ENCODE measurements at regions not wholly inside any gene's neighbourhood (a gene's known extent, or its start where the extent isn't known, plus 50 kb on each side); places are given as distances from the start of the nearest gene placed in this dataset.
"Not testable (repeated sequence)": the region's sequence is repeated elsewhere in the genome, so short reads cannot be mapped to it uniquely, and the experiment has no call there.

GRCh38 chr2:223176970-223177369, 125.0 kb downstream of the KCNE4 start:
- no peak for DNase-seq (ENCODE audit: low read depth)
- H3K4me3 ChIP-seq (ENCODE audit: low read length): no peak overlapping the region
- TF ChIP-seq CTCF (conservative IDR thresholded peaks at IDR 0.05; ENCODE audit: low read depth, low read length): no peak

GRCh38 chr2:223180463-223180862, 128.5 kb downstream of the KCNE4 start:
- DNase-seq (ENCODE audit: low read depth): no peak
- no peak for TF ChIP-seq CTCF (conservative IDR thresholded peaks at IDR 0.05; ENCODE audit: low read depth, low read length)
- no peak overlapping the region for H3K4me3 ChIP-seq (ENCODE audit: low read length)

DNA sequence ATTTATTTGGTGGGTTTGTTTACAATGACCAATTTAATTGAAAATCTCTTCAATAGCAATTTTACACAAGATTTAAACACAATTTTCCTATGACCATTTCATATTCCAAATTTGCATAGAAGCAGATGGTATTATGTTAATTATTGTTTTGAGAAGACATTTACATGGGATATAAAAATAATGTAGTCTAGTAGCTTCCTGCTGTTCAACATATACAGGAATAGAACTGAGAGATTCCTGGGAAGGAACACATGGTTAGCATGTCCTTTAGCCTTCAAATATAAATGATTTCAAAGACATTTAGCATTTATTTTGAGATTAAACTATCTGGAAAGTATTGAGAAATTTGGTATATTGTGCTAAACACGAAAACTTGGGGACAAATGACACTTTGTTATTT, 129.6 kb downstream of the KCNE4 start:
- no peak for TF ChIP-seq CTCF (conservative IDR thresholded peaks at IDR 0.05; ENCODE audit: low read depth, low read length)
- no peak overlapping the region for H3K4me3 ChIP-seq (ENCODE audit: low read length)
- no peak for DNase-seq (ENCODE audit: low read depth)

DNA sequence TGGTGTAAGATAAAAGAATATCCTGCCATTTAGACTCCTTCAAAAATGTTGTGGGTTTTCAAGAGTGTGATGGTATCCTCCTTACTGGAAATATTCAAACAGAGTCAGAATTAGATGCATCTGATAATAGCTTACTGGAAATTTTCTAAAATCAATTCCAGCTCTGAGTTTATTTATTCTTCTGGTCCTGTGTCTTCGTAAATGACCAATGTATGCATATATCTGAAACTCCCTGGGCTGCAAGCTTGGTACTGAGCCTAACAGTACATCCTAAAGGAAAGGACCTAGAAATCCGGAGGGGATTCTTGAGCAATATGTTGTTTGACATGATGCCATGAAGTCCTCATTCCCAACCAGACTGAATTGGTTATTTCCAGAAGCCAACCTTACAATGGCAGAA, 130.4 kb downstream of the KCNE4 start:
- H3K4me3 ChIP-seq (ENCODE audit: low read length): no peak overlapping the region
- no peak for TF ChIP-seq CTCF (conservative IDR thresholded peaks at IDR 0.05; ENCODE audit: low read depth, low read length)
- DNase-seq (ENCODE audit: low read depth): no peak

DNA sequence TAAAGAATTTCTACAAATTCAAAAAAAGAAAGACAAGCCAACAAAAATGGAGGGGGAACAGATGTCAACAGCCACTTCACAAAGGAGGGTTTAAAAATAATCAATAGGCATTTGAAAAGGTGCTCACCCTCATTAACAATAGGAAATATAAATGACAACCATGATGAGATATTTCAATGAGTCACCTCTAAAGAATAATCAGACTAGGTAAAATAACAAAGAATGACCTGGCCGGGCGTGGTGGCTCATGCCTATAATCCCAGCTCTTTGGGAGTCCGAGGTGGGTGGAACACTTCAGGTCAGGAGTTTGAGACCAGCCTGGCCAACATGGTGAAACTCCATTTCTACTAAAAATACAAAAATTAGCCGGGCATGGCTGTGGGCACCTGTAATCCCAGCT, 133.6 kb downstream of the KCNE4 start:
- DNase-seq (ENCODE audit: low read depth): no peak
- TF ChIP-seq CTCF (conservative IDR thresholded peaks at IDR 0.05; ENCODE audit: low read depth, low read length): no peak
- no peak overlapping the region for H3K4me3 ChIP-seq (ENCODE audit: low read length)

GRCh38 chr2:223187256-223187655, 135.3 kb downstream of the KCNE4 start:
- DNase-seq (ENCODE audit: low read depth): no peak
- no peak for TF ChIP-seq CTCF (conservative IDR thresholded peaks at IDR 0.05; ENCODE audit: low read depth, low read length)
- H3K4me3 ChIP-seq (ENCODE audit: low read length): no peak overlapping the region

DNA sequence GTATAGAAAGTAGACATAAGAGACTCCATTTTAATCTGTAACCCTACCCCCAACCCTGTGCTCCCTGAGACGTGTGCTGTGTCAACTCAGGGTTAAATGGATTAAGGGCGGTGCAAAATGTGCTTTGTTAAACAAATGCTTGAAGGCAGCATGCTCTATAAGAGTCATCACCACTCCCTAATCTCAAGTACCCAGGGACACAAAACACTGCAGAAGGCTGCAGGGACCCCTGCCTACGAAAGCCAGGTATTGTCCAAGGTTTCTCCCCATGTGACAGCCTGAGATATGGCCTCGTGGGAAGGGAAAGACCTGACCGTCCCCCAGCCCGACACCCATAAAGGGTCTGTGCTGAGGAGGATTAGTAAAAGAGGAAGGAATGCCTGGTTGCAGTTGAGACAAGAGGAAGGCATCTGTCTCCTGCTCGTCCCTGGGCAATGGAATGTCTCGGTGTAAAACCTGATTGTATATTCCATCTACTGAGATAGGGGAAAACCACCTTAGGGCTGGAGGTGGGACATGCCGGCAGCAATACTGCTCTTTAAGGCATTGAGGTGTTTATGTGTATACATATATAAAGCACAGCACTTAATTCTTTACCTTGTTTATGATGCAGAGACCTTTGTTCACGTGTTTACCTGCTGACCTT, 138.7 kb downstream of the KCNE4 start:
- not testable (repeated sequence) for H3K4me3 ChIP-seq (ENCODE audit: low read length); DNase-seq (ENCODE audit: low read depth)

- DNase-seq (ENCODE audit: low read depth): no peak
- no peak for TF ChIP-seq CTCF (conservative IDR thresholded peaks at IDR 0.05; ENCODE audit: low read depth, low read length)
- no peak overlapping the region for H3K4me3 ChIP-seq (ENCODE audit: low read length)
Observed at GRCh38 chr2:223196331-223196730, 144.3 kb downstream of the KCNE4 start.

Measured in retinal pigment epithelial cell (primary cell).